RWPE2 (cell line): ENCODE measurements at regions not wholly inside any gene's neighbourhood (a gene's known extent, or its start where the extent isn't known, plus 50 kb on each side); places are given as distances from the start of the nearest gene placed in this dataset.

ENCODE experiments used
- ATAC-seq: fragments of 200-7000 bp; cut with Tn5 transposase; 3 replicates; pipeline ENCODE4 v1.9.1; 2021; ENCODE audit warnings: low read depth
- DNase-seq: peaks from one replicate; pipeline ENCODE4 v3.0.0-alpha.2; 2020; ENCODE audit warnings: low spot score
- H3K27ac ChIP-seq: fragments of 450-650 bp; 2 replicates; pipeline ENCODE4 v1.5.1; 2017; ENCODE audit warnings: mild to moderate bottlenecking; ENCODE audit not compliant: poor library complexity, severe bottlenecking
- H3K27me3 ChIP-seq: fragments of 250-450 bp; sonication (Bioruptor Pico); 2 replicates; pipeline ENCODE4 v1.5.1; 2021; ENCODE audit warnings: mild to moderate bottlenecking, moderate library complexity; ENCODE audit not compliant: insufficient read depth, poor library complexity, severe bottlenecking
- H3K36me3 ChIP-seq: fragments of 250-450 bp; sonication (Bioruptor Pico); 2 replicates; pipeline ENCODE4 v1.5.1; 2020; ENCODE audit warnings: low read depth, mild to moderate bottlenecking, moderate library complexity
- H3K4me1 ChIP-seq: fragments of 250-450 bp; sonication (Bioruptor Pico); 2 replicates; pipeline ENCODE4 v1.5.1; 2021; ENCODE audit warnings: mild to moderate bottlenecking, moderate library complexity; ENCODE audit not compliant: insufficient read depth, poor library complexity, severe bottlenecking
- H3K4me3 ChIP-seq: fragments of 250-450 bp; sonication (Bioruptor Pico); 2 replicates; pipeline ENCODE4 v1.5.1; 2021; ENCODE audit warnings: mild to moderate bottlenecking, moderate library complexity; ENCODE audit not compliant: severe bottlenecking
- H3K9me3 ChIP-seq: fragments of 250-450 bp; sonication (Bioruptor Pico); 2 replicates; pipeline ENCODE4 v1.5.1; 2021; ENCODE audit warnings: mild to moderate bottlenecking, moderate library complexity; ENCODE audit not compliant: severe bottlenecking
- TF ChIP-seq, protein P1 (sequence below): fragments of 450-650 bp; IDR thresholded peaks from one replicate; pipeline ENCODE4 v1.5.1; 2017; ENCODE audit warnings: mild to moderate bottlenecking, moderate library complexity; ENCODE audit not compliant: poor library complexity, severe bottlenecking

- Histone ChIP-seq H3K27me3 (no peaks in the 10 kb centered on the region), H3K36me3 (no peaks in the 10 kb centered on the region), H3K4me1 (no peaks in the 10 kb centered on the region), H3K27ac (no peak overlapping the region), H3K9me3 (no peaks in the 10 kb centered on the region), H3K4me3 (no peak overlapping the region)
- DNase-seq (no peak), ATAC-seq (no peak)
- TF ChIP-seq, protein P1, sequence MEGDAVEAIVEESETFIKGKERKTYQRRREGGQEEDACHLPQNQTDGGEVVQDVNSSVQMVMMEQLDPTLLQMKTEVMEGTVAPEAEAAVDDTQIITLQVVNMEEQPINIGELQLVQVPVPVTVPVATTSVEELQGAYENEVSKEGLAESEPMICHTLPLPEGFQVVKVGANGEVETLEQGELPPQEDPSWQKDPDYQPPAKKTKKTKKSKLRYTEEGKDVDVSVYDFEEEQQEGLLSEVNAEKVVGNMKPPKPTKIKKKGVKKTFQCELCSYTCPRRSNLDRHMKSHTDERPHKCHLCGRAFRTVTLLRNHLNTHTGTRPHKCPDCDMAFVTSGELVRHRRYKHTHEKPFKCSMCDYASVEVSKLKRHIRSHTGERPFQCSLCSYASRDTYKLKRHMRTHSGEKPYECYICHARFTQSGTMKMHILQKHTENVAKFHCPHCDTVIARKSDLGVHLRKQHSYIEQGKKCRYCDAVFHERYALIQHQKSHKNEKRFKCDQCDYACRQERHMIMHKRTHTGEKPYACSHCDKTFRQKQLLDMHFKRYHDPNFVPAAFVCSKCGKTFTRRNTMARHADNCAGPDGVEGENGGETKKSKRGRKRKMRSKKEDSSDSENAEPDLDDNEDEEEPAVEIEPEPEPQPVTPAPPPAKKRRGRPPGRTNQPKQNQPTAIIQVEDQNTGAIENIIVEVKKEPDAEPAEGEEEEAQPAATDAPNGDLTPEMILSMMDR: peak; percentile 10
These were observed 448.9 kb upstream of the ETAA1 start for GRCh38 chr2:66948234-66948633.

DNA sequence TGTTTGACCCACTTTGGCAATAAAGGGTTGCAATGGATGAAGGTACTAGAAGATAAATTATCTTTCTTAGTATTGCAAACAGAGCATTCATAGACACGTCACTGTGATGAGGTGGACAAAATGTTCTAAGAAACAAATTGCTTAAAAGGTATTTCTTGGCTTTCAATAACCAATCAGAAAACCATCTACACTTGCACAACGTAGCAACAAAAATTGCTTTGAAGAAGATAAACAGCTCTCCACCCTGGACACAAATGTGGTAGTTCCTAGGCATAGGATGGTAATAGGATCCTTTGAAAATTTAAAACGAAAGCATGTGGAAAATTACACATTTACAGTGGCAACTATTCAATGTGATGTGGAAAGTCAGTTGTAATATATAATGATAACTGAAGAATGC, 439.9 kb upstream of the ETAA1 start:
- ATAC-seq (peak; percentile 52), DNase-seq (no peak)
- Histone ChIP-seq H3K4me3 (no peak overlapping the region), H3K36me3 (no peaks in the 10 kb centered on the region), H3K9me3 (no peaks in the 10 kb centered on the region), H3K4me1 (peaks cover 19% of the 10 kb centered on the region), H3K27ac (peak overlapping the region; percentile 66), H3K27me3 (no peaks in the 10 kb centered on the region)
- TF ChIP-seq, protein P1: no peak

- ATAC-seq: no peak
- Histone ChIP-seq H3K9me3 (no peaks in the 10 kb centered on the region), H3K36me3 (no peaks in the 10 kb centered on the region), H3K4me3 (no peak overlapping the region), H3K4me1 (peaks cover 19% of the 10 kb centered on the region), H3K27me3 (no peaks in the 10 kb centered on the region), H3K27ac (peak overlapping the region; percentile 66)
- TF ChIP-seq, protein P1: no peak
- DNase-seq: no peak
These were observed 439.5 kb upstream of the ETAA1 start for GRCh38 chr2:66957677-66958076.

- no peaks in the 10 kb centered on the region for H3K27me3 ChIP-seq
- no peak overlapping the region for H3K4me3 ChIP-seq
- peaks cover 18% of the 10 kb centered on the region for H3K4me1 ChIP-seq
- no peaks in the 10 kb centered on the region for H3K9me3 ChIP-seq
- no peaks in the 10 kb centered on the region for H3K36me3 ChIP-seq
- ATAC-seq: no peak
- DNase-seq: no peak
- no peak overlapping the region for H3K27ac ChIP-seq
- TF ChIP-seq, protein P1: no peak
These were observed 437.0 kb upstream of the ETAA1 start for GRCh38 chr2:66960161-66960560.

GRCh38 chr2:66962716-66963115, 434.4 kb upstream of the ETAA1 start:
- TF ChIP-seq, protein P1: no peak
- Histone ChIP-seq H3K27ac (no peak overlapping the region), H3K36me3 (no peaks in the 10 kb centered on the region), H3K27me3 (no peaks in the 10 kb centered on the region), H3K4me1 (peaks cover 1% of the 10 kb centered on the region), H3K4me3 (no peak overlapping the region), H3K9me3 (no peaks in the 10 kb centered on the region)
- no peak for DNase-seq
- ATAC-seq: no peak
